ENCODE measurements at regions not wholly inside any gene's neighbourhood (a gene's known extent, or its start where the extent isn't known, plus 50 kb on each side); places are given as distances from the start of the nearest gene placed in this dataset.

DNA sequence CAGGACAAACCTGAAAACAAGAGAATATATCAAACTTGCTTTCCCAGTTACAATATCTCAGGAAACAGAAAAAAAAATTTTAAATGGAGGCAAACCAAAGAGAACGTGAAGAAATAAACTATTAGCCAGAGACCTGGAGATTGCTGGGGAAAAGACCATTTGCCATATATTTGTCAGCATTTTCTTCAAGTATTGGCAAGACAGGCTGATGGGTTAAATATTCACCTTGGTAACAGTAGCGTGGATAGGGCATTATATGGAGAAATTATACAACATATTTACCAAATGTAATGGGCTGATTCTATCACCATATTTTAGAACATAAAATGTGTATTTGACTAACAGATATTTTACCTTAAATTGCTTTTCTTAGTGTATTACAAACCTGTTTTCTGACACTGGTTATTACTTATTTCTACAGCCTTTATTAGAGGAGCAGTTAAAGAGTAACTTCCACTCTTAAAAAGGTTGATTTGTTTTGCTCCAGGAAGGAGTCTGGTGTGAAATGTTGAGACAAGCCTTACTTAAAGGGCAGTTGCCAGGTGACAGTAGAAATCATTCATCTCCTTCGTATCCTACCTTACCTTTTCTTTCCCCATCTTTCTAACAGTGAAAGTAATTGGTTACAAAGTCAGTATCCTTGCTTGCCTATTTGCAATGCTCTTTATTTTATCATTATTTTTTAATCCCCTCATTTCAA is 575.5 kb downstream of the GBA3 start:
- TF ChIP-seq, protein P1, sequence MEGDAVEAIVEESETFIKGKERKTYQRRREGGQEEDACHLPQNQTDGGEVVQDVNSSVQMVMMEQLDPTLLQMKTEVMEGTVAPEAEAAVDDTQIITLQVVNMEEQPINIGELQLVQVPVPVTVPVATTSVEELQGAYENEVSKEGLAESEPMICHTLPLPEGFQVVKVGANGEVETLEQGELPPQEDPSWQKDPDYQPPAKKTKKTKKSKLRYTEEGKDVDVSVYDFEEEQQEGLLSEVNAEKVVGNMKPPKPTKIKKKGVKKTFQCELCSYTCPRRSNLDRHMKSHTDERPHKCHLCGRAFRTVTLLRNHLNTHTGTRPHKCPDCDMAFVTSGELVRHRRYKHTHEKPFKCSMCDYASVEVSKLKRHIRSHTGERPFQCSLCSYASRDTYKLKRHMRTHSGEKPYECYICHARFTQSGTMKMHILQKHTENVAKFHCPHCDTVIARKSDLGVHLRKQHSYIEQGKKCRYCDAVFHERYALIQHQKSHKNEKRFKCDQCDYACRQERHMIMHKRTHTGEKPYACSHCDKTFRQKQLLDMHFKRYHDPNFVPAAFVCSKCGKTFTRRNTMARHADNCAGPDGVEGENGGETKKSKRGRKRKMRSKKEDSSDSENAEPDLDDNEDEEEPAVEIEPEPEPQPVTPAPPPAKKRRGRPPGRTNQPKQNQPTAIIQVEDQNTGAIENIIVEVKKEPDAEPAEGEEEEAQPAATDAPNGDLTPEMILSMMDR (IDR thresholded peaks at IDR 0.05): no peak
- H3K27ac ChIP-seq: no peak overlapping the region
- no peak overlapping the region for H3K4me3 ChIP-seq
- DNase-seq (ENCODE audit: low spot score): no peak

DNA sequence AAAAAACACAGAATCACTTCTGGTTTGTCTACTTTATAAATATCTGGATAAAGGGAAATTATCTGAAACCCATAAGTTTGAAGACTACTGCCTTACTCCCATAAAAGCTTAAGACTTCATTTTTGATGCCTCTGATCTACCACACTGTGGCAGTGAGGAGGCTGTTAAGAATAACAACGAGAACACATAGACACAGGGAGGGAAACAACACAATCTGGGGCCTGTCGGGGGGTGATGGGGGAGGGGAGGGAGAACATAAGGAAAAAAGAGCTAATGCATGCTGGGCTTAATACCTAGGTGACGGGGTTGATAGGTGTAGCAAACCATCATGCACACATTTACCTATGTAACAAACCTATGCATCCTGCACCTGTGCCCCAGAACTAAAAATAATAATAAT is 573.7 kb downstream of the GBA3 start:
- Histone ChIP-seq H3K27ac (no peak overlapping the region), H3K4me3 (no peak overlapping the region)
- TF ChIP-seq, protein P1 (IDR thresholded peaks at IDR 0.05): no peak
- no peak for DNase-seq (ENCODE audit: low spot score)

DNA sequence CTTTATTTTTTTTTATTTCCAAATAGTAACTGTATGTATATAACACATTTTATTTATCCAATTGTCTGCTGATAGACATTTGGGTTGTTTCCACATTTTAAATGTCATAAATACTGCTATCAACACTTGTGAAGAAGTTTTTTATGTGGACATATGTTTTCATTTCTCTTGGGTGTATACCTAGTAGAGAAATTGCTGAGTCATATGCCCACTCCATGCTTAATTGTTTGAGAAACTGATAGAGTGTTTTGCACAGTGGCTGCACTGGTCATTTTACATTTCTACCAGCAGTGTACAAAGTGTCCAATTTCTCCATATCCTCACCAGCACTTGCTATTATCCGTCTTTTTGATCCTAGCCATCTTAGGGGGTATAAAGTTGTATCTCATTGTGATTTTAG is 567.8 kb downstream of the GBA3 start:
- no peak for DNase-seq (ENCODE audit: low spot score)
- no peak overlapping the region for H3K4me3 ChIP-seq
- TF ChIP-seq, protein P1 (IDR thresholded peaks at IDR 0.05): no peak

DNA sequence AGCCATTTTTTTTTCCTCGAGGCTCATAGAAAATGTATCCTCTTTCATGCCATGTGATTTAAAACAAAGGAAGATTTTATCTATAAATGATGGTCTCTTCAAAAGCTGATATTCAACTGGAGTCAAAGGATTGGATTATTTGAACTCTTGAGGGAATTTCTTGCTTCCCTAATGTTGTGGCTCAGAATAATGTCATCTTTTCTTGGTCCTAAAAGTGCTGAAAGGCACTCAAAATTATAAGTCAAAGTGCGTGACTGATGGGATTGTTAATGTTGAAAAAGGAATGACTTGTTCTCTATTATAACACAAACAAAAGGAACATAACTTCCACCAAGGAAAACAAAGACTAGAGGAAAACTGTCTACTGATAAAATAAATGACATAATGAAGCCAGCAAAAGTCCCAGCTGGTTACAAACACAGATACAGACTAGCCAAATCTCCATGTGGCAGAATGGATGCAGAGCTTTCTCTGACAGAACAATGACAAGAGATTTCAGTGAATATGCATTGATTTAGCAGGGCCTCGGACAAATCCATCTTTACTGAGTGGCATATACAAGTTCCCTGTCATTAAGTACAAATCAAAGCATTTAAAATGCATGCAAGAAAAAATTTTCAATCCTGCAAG is 552.6 kb downstream of the GBA3 start:
- TF ChIP-seq, protein P1 (IDR thresholded peaks at IDR 0.05): no peak
- Histone ChIP-seq H3K4me3 (no peak overlapping the region), H3K27ac (no peak overlapping the region)
- DNase-seq (ENCODE audit: low spot score): no peak

More for the DNA sequence above, 567.8 kb downstream of the GBA3 start:
- no peak overlapping the region for H3K27ac ChIP-seq

DNA sequence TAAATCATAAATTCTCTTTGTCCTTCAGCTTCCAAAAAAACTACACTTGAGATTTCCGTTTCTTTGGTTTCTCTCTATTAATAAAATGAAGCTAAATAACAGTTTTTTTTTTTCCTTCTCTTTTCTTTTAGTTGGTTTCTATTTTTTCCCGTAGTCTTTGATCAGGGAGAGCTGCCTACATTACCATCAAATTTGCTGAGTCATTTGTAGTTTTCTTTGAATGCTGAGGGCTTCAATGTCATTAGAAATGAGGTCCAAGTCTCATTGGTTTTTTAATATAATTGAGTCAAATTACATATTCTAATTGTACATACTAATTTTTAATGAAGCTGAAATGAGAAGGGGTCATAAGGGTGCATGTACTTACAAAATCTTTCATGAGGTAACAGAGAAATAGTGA is 550.2 kb downstream of the GBA3 start:
- no peak for DNase-seq (ENCODE audit: low spot score)
- H3K27ac ChIP-seq: no peak overlapping the region
- TF ChIP-seq, protein P1 (IDR thresholded peaks at IDR 0.05): no peak
- H3K4me3 ChIP-seq: no peak overlapping the region

DNA sequence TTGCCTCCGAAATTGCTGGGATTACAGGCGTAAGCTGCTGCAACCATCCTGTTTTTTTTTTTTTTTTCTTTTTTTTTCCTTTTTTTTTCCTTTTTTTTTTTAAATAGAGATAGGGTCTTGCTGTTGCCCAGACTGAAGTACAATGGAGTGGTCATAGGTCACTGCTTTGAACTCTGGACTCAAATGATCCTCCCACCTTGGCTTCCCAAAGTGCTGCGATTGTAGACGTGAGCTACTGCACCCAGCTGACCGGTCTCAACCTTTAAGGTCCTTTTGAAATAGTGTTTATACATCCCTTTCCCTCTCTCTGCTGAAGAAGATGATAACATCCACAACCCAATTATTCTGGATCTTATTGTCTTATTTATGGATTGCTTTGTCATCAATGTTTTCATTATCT is 548.7 kb downstream of the GBA3 start:
- TF ChIP-seq, protein P1 (IDR thresholded peaks at IDR 0.05): no peak
- no peak overlapping the region for H3K27ac ChIP-seq

DNA sequence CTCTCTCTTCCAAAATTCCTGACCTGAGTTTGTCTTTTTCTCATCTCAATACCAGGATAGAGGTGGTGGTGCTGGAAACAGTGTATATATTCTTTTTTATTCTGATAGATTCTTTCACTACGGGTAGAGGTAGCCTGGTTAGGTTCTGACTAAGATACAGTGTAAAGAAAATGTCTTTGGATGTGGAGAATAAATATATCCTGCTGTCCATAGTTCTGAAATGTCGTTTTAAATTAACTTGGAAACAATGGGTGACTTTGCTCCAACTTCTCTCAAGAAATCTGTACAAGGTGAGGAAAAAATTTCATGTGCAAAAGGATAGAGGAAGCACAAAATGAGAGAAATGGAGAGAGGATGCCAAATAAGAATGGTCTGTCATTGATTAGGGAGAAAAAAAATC is 546.1 kb downstream of the GBA3 start:
- DNase-seq (ENCODE audit: low spot score): no peak
- no peak overlapping the region for H3K27ac ChIP-seq
- TF ChIP-seq, protein P1 (IDR thresholded peaks at IDR 0.05): no peak
- no peak overlapping the region for H3K4me3 ChIP-seq

More for the DNA sequence above, 548.7 kb downstream of the GBA3 start:
- no peak for DNase-seq (ENCODE audit: low spot score)
- H3K4me3 ChIP-seq: no peak overlapping the region

Measured in coronary artery (tissue), 2 donors.